ENCODE measurements at regions not wholly inside any gene's neighbourhood (a gene's known extent, or its start where the extent isn't known, plus 50 kb on each side); places are given as distances from the start of the nearest gene placed in this dataset.

- TF ChIP-seq CTCF (IDR thresholded peaks at IDR 0.05; ENCODE audit: low read depth, low read length, missing input control): no peak
- TF ChIP-seq RAD21 (IDR thresholded peaks at IDR 0.05): no peak
- no peak for TF ChIP-seq FOXA1 (IDR thresholded peaks at IDR 0.05)
- TF ChIP-seq MAX (IDR thresholded peaks at IDR 0.05): no peak
- TF ChIP-seq YY1 (IDR thresholded peaks at IDR 0.05): no peak
- TF ChIP-seq GABPA (IDR thresholded peaks at IDR 0.05 in 1 of 2, conservative IDR thresholded peaks at IDR 0.05 in 1 of 2): no peak
- no peak for TF ChIP-seq TAF1 (conservative IDR thresholded peaks at IDR 0.05)
- no peak for TF ChIP-seq JUND (IDR thresholded peaks at IDR 0.05)
- TF ChIP-seq EGR1 (IDR thresholded peaks at IDR 0.05; ENCODE audit: low read depth in 2 of 2): no peak
Observed at GRCh38 chr13:47206111-47206510, 309.3 kb upstream of the HTR2A start.
